ENCODE measurements at regions not wholly inside any gene's neighbourhood (a gene's known extent, or its start where the extent isn't known, plus 50 kb on each side); places are given as distances from the start of the nearest gene placed in this dataset.

- Histone ChIP-seq H3K9ac (ENCODE audit: low read depth, low read length) (no peak overlapping the region), H3K4me3 (ENCODE audit: low read depth, low read length) (no peak overlapping the region), H3K4me1 (ENCODE audit: control insufficient read depth, insufficient read depth, low read length) (no peaks in the 10 kb centered on the region), H3K27me3 (ENCODE audit: control insufficient read depth, insufficient read depth, low read length) (no peaks in the 10 kb centered on the region), H3K9me3 (ENCODE audit: control insufficient read depth, insufficient read depth, low read length) (no peaks in the 10 kb centered on the region), H3K36me3 (ENCODE audit: control insufficient read depth, insufficient read depth, low read length) (no peaks in the 10 kb centered on the region), H3K27ac (ENCODE audit: low read depth, low read length) (no peak overlapping the region)
Observed at GRCh38 chr12:19799216-19799615, 359.9 kb downstream of the AEBP2 start.

DNA sequence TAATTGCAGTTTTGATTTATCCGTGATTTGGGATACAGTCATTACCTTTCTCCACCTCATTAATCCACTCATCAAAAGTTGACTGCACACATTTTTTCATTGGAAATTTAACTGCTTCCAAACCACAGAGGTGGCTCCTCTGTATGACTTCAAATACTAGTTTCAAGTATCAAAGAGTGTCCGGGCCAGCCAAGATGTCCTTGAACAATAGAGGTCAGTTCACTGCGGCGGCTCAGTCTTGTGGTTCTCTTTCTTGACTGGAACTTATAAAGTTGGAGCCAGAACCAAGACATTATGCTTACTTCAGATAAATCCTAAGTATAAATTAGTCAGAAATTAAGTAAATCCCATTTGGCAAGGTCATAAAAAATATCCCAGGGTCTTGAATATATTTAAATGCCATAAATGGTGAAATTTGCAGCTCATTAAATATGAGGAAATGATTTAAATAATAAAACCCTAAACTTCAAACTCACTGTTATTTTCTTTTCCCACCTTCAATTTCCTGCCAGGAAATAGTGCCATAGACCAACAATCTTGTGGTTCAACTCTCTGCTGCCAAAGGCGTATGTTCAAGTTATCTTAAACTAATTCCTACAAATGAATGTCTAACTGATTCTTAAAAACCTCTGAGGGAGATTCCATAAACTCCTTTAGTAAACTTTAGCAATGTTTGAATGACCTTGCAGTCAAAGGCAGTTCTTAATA, 360.8 kb downstream of the AEBP2 start:
- Histone ChIP-seq H3K4me1 (ENCODE audit: control insufficient read depth, insufficient read depth, low read length) (no peaks in the 10 kb centered on the region), H3K27me3 (ENCODE audit: control insufficient read depth, insufficient read depth, low read length) (no peaks in the 10 kb centered on the region), H3K36me3 (ENCODE audit: control insufficient read depth, insufficient read depth, low read length) (no peaks in the 10 kb centered on the region), H3K9me3 (ENCODE audit: control insufficient read depth, insufficient read depth, low read length) (no peaks in the 10 kb centered on the region), H3K9ac (ENCODE audit: low read depth, low read length) (no peak overlapping the region), H3K27ac (ENCODE audit: low read depth, low read length) (no peak overlapping the region), H3K4me3 (ENCODE audit: low read depth, low read length) (no peak overlapping the region)

DNA sequence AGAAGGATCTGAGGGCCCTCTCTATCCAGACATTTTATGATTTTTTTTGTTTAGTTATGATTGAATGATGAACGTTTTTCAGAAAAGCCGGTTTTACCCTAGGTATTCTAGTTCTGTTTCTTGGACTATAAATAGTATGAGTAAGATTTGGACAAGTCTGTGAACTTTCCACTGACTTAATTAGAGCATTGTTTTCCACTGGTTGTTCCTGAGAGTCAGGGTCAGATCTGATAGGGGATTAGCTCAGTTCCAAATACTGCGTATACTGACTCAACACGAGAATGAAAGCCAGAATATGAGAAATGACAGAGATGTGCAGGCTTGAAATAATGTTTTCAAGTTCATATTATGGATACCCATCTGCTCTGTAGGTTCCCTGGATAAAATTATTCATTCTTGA, 361.6 kb downstream of the AEBP2 start:
- Histone ChIP-seq H3K36me3 (ENCODE audit: control insufficient read depth, insufficient read depth, low read length) (no peaks in the 10 kb centered on the region), H3K27ac (ENCODE audit: low read depth, low read length) (no peak overlapping the region), H3K27me3 (ENCODE audit: control insufficient read depth, insufficient read depth, low read length) (no peaks in the 10 kb centered on the region), H3K4me1 (ENCODE audit: control insufficient read depth, insufficient read depth, low read length) (no peaks in the 10 kb centered on the region), H3K4me3 (ENCODE audit: low read depth, low read length) (no peak overlapping the region), H3K9me3 (ENCODE audit: control insufficient read depth, insufficient read depth, low read length) (no peaks in the 10 kb centered on the region), H3K9ac (ENCODE audit: low read depth, low read length) (no peak overlapping the region)

DNA sequence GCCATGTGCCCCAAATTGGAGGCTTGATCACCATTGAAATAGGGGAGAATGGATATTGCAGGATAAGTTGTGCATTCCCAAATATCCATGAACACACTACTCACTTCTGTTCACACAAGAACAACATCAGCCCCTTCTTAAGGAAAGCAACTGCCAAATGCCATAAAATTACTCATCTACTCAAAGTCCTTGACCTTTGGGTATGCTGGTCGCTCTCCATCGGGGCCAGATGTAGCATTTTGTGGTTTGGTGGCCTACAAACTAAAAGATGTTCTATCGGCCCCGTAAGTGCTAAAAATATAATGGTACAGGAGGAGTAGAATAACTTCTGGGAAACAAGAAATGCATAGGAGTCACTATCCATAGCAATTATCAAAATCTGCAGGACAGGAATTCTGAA, 362.6 kb downstream of the AEBP2 start:
- H3K4me1 ChIP-seq (ENCODE audit: control insufficient read depth, insufficient read depth, low read length) = no peaks in the 10 kb centered on the region
- H3K9me3 ChIP-seq (ENCODE audit: control insufficient read depth, insufficient read depth, low read length) = no peaks in the 10 kb centered on the region
- H3K36me3 ChIP-seq (ENCODE audit: control insufficient read depth, insufficient read depth, low read length) = no peaks in the 10 kb centered on the region
- H3K4me3 ChIP-seq (ENCODE audit: low read depth, low read length) = no peak overlapping the region
- no peak overlapping the region for H3K27ac ChIP-seq (ENCODE audit: low read depth, low read length)
- H3K9ac ChIP-seq (ENCODE audit: low read depth, low read length) = no peak overlapping the region
- no peaks in the 10 kb centered on the region for H3K27me3 ChIP-seq (ENCODE audit: control insufficient read depth, insufficient read depth, low read length)

DNA sequence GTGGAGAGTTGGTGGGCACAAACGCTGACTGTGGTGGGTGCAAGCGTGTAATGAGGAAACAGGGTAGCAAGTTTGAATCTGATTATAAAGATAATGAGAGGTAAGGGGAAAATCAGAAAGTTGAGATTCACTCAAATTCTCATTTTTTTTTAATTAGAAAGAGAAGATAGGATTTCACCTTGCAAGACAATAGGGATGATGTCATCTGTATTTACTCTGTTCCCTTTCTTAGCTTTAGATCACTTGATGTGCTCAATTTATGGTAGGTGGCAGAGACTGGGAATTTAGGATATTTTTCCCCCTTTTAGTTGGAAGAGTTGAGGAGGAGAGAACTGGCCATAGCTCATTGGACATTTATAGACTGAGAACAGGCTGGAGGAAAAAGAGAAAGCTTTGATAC, 363.6 kb downstream of the AEBP2 start:
- Histone ChIP-seq H3K36me3 (ENCODE audit: control insufficient read depth, insufficient read depth, low read length) (no peaks in the 10 kb centered on the region), H3K4me3 (ENCODE audit: low read depth, low read length) (no peak overlapping the region), H3K4me1 (ENCODE audit: control insufficient read depth, insufficient read depth, low read length) (no peaks in the 10 kb centered on the region), H3K27ac (ENCODE audit: low read depth, low read length) (no peak overlapping the region), H3K27me3 (ENCODE audit: control insufficient read depth, insufficient read depth, low read length) (no peaks in the 10 kb centered on the region), H3K9me3 (ENCODE audit: control insufficient read depth, insufficient read depth, low read length) (no peaks in the 10 kb centered on the region), H3K9ac (ENCODE audit: low read depth, low read length) (no peak overlapping the region)

GRCh38 chr12:19804737-19805136, 365.4 kb downstream of the AEBP2 start:
- no peaks in the 10 kb centered on the region for H3K27me3 ChIP-seq (ENCODE audit: control insufficient read depth, insufficient read depth, low read length)
- no peak overlapping the region for H3K27ac ChIP-seq (ENCODE audit: low read depth, low read length)
- H3K4me1 ChIP-seq (ENCODE audit: control insufficient read depth, insufficient read depth, low read length) = no peaks in the 10 kb centered on the region
- no peaks in the 10 kb centered on the region for H3K9me3 ChIP-seq (ENCODE audit: control insufficient read depth, insufficient read depth, low read length)
- no peak overlapping the region for H3K4me3 ChIP-seq (ENCODE audit: low read depth, low read length)
- no peak overlapping the region for H3K9ac ChIP-seq (ENCODE audit: low read depth, low read length)
- no peaks in the 10 kb centered on the region for H3K36me3 ChIP-seq (ENCODE audit: control insufficient read depth, insufficient read depth, low read length)

GRCh38 chr12:19808371-19808770, 369.1 kb downstream of the AEBP2 start:
- no peaks in the 10 kb centered on the region for H3K4me1 ChIP-seq (ENCODE audit: control insufficient read depth, insufficient read depth, low read length)
- H3K27me3 ChIP-seq (ENCODE audit: control insufficient read depth, insufficient read depth, low read length) = no peaks in the 10 kb centered on the region
- no peak overlapping the region for H3K4me3 ChIP-seq (ENCODE audit: low read depth, low read length)
- H3K9me3 ChIP-seq (ENCODE audit: control insufficient read depth, insufficient read depth, low read length) = 0 out of 2 replicates have a peak, but pooled peaks cover 7% of the 10 kb centered on the region
- H3K27ac ChIP-seq (ENCODE audit: low read depth, low read length) = no peak overlapping the region
- no peaks in the 10 kb centered on the region for H3K36me3 ChIP-seq (ENCODE audit: control insufficient read depth, insufficient read depth, low read length)
- no peak overlapping the region for H3K9ac ChIP-seq (ENCODE audit: low read depth, low read length)

- H3K4me3 ChIP-seq (ENCODE audit: low read depth, low read length) = no peak overlapping the region
- no peak overlapping the region for H3K9ac ChIP-seq (ENCODE audit: low read depth, low read length)
- no peak overlapping the region for H3K27ac ChIP-seq (ENCODE audit: low read depth, low read length)
- H3K36me3 ChIP-seq (ENCODE audit: control insufficient read depth, insufficient read depth, low read length) = no peaks in the 10 kb centered on the region
- H3K27me3 ChIP-seq (ENCODE audit: control insufficient read depth, insufficient read depth, low read length) = no peaks in the 10 kb centered on the region
- H3K4me1 ChIP-seq (ENCODE audit: control insufficient read depth, insufficient read depth, low read length) = no peaks in the 10 kb centered on the region
- H3K9me3 ChIP-seq (ENCODE audit: control insufficient read depth, insufficient read depth, low read length) = peaks cover 12% of the 10 kb centered on the region
Observed at GRCh38 chr12:19810213-19810612, 370.9 kb downstream of the AEBP2 start.

- no peak overlapping the region for H3K27ac ChIP-seq (ENCODE audit: low read depth, low read length)
- H3K9ac ChIP-seq (ENCODE audit: low read depth, low read length) = no peak overlapping the region
- no peak overlapping the region for H3K4me3 ChIP-seq (ENCODE audit: low read depth, low read length)
- peaks cover 12% of the 10 kb centered on the region for H3K9me3 ChIP-seq (ENCODE audit: control insufficient read depth, insufficient read depth, low read length)
- no peaks in the 10 kb centered on the region for H3K36me3 ChIP-seq (ENCODE audit: control insufficient read depth, insufficient read depth, low read length)
- H3K27me3 ChIP-seq (ENCODE audit: control insufficient read depth, insufficient read depth, low read length) = no peaks in the 10 kb centered on the region
- H3K4me1 ChIP-seq (ENCODE audit: control insufficient read depth, insufficient read depth, low read length) = no peaks in the 10 kb centered on the region
Observed at GRCh38 chr12:19811922-19812321, 372.6 kb downstream of the AEBP2 start.

DNA sequence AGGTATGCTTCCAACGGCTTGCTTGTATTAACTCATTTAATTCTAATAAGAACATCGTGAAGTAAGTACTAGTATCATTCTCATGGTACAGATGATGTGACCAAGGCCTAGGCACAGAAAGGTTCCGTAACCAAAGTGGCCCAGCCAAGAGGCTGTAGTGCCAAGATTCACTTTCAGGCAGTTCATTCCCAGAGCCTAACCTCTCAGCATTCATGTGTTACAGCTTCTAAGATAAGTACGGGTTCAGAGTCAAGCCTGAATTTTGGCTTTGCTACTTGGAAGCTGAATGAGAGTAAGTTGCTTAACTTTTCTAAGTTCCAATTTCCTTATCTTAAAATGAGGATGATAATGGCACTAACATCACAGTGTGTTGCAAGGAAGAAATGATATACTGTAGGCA, 379.9 kb downstream of the AEBP2 start:
- H3K9ac ChIP-seq (ENCODE audit: low read depth, low read length) = no peak overlapping the region
- peaks cover 2% of the 10 kb centered on the region for H3K9me3 ChIP-seq (ENCODE audit: control insufficient read depth, insufficient read depth, low read length)
- H3K4me3 ChIP-seq (ENCODE audit: low read depth, low read length) = no peak overlapping the region
- no peaks in the 10 kb centered on the region for H3K4me1 ChIP-seq (ENCODE audit: control insufficient read depth, insufficient read depth, low read length)
- H3K27me3 ChIP-seq (ENCODE audit: control insufficient read depth, insufficient read depth, low read length) = no peaks in the 10 kb centered on the region
- H3K27ac ChIP-seq (ENCODE audit: low read depth, low read length) = no peak overlapping the region
- H3K36me3 ChIP-seq (ENCODE audit: control insufficient read depth, insufficient read depth, low read length) = no peaks in the 10 kb centered on the region

GRCh38 chr12:19822476-19822875, 383.2 kb downstream of the AEBP2 start:
- Histone ChIP-seq H3K4me1 (ENCODE audit: control insufficient read depth, insufficient read depth, low read length) (no peaks in the 10 kb centered on the region), H3K27me3 (ENCODE audit: control insufficient read depth, insufficient read depth, low read length) (no peaks in the 10 kb centered on the region), H3K36me3 (ENCODE audit: control insufficient read depth, insufficient read depth, low read length) (no peaks in the 10 kb centered on the region), H3K9ac (ENCODE audit: low read depth, low read length) (no peak overlapping the region), H3K9me3 (ENCODE audit: control insufficient read depth, insufficient read depth, low read length) (no peaks in the 10 kb centered on the region), H3K27ac (ENCODE audit: low read depth, low read length) (no peak overlapping the region), H3K4me3 (ENCODE audit: low read depth, low read length) (no peak overlapping the region)

Data from HUES48 (cell line).